ENCODE measurements at regions not wholly inside any gene's neighbourhood (a gene's known extent, or its start where the extent isn't known, plus 50 kb on each side); places are given as distances from the start of the nearest gene placed in this dataset.

DNA sequence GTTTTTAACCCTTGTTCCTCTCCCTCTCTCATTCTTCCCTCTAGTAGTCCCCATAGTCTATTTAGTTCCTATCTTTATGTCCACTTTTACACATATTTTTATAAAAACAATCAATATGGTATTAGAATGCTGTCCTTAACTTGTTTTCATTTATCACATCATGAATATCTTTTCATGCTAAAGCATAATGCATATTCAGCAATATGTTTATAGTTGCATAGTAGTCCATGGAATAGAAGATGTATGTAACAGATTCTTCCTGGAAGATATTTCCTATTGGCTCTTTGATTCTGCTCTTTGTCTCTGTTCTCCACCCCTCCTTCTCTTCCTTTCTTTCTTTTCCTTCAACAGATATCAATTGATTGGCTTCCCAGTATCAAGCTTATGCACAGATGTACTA, 1047.1 kb upstream of the TENM4 start:
- DNase-seq (ENCODE audit: low read depth) = no peak
- TF ChIP-seq, protein P1, sequence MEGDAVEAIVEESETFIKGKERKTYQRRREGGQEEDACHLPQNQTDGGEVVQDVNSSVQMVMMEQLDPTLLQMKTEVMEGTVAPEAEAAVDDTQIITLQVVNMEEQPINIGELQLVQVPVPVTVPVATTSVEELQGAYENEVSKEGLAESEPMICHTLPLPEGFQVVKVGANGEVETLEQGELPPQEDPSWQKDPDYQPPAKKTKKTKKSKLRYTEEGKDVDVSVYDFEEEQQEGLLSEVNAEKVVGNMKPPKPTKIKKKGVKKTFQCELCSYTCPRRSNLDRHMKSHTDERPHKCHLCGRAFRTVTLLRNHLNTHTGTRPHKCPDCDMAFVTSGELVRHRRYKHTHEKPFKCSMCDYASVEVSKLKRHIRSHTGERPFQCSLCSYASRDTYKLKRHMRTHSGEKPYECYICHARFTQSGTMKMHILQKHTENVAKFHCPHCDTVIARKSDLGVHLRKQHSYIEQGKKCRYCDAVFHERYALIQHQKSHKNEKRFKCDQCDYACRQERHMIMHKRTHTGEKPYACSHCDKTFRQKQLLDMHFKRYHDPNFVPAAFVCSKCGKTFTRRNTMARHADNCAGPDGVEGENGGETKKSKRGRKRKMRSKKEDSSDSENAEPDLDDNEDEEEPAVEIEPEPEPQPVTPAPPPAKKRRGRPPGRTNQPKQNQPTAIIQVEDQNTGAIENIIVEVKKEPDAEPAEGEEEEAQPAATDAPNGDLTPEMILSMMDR (IDR thresholded peaks at IDR 0.05; ENCODE audit: insufficient read depth, low read length, poor library complexity, severe bottlenecking) = no peak
- H3K36me3 ChIP-seq (ENCODE audit: control insufficient read depth, insufficient read depth, low read length) = no peaks in the 10 kb centered on the region
- no peaks in the 10 kb centered on the region for H3K27me3 ChIP-seq (ENCODE audit: control insufficient read depth, insufficient read depth, low read length)
- no peak overlapping the region for H3K4me3 ChIP-seq (ENCODE audit: low read depth, low read length)

DNA sequence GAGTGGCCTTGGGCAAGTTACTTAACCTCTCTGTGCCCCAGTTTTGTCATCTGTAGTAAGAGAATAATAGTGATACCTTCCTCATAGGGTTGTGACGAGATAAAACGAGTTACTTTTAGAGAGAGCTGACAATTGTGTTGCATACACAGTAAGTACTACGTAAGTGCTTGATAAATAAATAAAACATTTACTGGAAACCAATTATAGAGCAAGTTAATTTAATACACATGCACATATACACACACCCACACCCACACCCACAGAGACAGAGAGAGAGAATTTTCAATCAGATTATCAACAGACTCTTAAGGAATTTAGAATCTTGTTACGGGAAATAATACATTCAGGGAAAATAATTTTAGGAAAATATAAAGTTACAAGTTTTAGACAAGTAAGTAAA, 1045.8 kb upstream of the TENM4 start:
- no peaks in the 10 kb centered on the region for H3K36me3 ChIP-seq (ENCODE audit: control insufficient read depth, insufficient read depth, low read length)
- H3K4me3 ChIP-seq (ENCODE audit: low read depth, low read length) = no peak overlapping the region
- no peak for DNase-seq (ENCODE audit: low read depth)
- H3K27me3 ChIP-seq (ENCODE audit: control insufficient read depth, insufficient read depth, low read length) = no peaks in the 10 kb centered on the region
- TF ChIP-seq, protein P1 (IDR thresholded peaks at IDR 0.05; ENCODE audit: insufficient read depth, low read length, poor library complexity, severe bottlenecking) = no peak

DNA sequence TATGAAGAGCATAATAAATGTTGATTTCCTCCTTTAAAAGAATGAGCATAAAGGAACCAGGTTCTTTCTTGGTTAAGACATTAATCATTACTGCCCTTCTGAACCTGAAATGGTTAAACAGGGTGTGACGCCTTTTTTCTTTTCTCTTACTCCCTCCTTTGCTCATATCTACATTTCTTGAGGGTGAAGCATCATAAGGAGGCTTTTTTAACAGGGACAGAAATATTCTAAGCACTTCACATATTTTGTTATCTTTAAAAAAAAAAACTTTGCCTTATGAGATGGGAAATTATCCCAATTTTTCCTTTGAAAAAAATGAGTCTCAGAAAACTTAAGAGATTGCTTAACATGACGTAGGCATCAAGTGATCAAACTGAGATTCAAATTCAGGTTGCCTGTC, 1036.3 kb upstream of the TENM4 start:
- no peaks in the 10 kb centered on the region for H3K36me3 ChIP-seq (ENCODE audit: control insufficient read depth, insufficient read depth, low read length)
- DNase-seq (ENCODE audit: low read depth) = no peak
- no peaks in the 10 kb centered on the region for H3K27me3 ChIP-seq (ENCODE audit: control insufficient read depth, insufficient read depth, low read length)
- H3K4me3 ChIP-seq (ENCODE audit: low read depth, low read length) = no peak overlapping the region
- TF ChIP-seq, protein P1 (IDR thresholded peaks at IDR 0.05; ENCODE audit: insufficient read depth, low read length, poor library complexity, severe bottlenecking) = no peak

DNA sequence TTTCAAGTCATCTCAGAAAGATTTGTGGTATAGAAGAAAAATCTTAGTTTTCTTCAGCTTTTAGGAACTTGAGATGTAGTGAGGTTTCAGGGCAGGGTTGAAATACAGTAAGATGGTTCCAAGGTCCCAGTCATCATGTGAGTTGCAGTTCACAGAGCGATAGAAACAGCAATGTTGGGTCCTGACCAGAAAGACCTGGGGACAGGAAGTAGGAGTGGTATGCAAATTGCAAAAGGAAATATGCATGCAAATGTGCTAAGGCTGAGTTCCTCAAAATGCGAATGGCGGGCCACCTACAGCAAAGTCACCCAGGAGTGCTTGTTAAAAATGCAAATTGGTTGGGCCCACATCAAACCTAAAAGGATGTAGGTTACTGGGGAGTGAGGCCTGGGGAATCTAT, 1032.7 kb upstream of the TENM4 start:
- TF ChIP-seq, protein P1 (IDR thresholded peaks at IDR 0.05; ENCODE audit: insufficient read depth, low read length, poor library complexity, severe bottlenecking) = no peak
- no peak overlapping the region for H3K4me3 ChIP-seq (ENCODE audit: low read depth, low read length)
- DNase-seq (ENCODE audit: low read depth) = no peak

DNA sequence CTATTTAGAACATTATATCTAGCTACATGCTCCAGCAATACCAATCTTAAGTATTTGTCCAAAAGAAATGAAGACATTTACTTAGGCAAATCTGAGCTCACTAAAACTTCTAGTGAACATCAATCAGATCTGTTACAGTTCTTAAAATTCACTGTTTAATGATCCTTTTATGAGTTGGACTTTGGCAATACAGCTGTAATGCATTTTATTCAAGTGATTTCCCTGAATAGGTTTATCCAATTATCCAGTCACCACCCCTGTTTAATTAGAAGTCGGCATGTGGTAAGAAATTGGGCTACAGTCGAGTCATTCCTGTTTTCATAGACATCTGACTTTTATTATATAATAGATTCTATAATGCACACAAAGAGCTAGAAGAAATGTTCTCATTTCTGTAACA, 1029.0 kb upstream of the TENM4 start:
- Histone ChIP-seq H3K4me3 (ENCODE audit: low read depth, low read length) (no peak overlapping the region), H3K27me3 (ENCODE audit: control insufficient read depth, insufficient read depth, low read length) (no peaks in the 10 kb centered on the region), H3K36me3 (ENCODE audit: control insufficient read depth, insufficient read depth, low read length) (no peaks in the 10 kb centered on the region)
- TF ChIP-seq, protein P1 (IDR thresholded peaks at IDR 0.05; ENCODE audit: insufficient read depth, low read length, poor library complexity, severe bottlenecking) = no peak
- DNase-seq (ENCODE audit: low read depth) = no peak

More for the DNA sequence above, 1032.7 kb upstream of the TENM4 start:
- no peaks in the 10 kb centered on the region for H3K36me3 ChIP-seq (ENCODE audit: control insufficient read depth, insufficient read depth, low read length)
- no peaks in the 10 kb centered on the region for H3K27me3 ChIP-seq (ENCODE audit: control insufficient read depth, insufficient read depth, low read length)

DNA sequence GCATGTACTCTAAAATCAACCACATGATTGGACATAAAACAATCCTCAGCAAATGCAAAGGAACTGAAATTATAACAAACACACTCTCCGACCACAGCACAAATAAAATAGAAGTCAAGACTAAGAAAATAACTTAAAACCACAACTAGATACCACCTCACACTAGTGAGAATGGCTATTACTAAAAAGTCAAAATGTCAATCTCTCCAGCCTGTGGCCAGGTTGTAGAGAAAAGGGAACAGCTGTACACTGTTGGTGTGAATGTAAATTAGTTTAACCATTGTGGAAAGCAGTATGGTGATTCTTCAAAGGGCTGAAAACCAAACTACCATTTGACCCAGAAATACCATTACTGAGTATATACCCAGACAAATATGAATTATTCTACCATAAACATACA, 1025.7 kb upstream of the TENM4 start:
- Histone ChIP-seq H3K4me3 (ENCODE audit: low read depth, low read length) (no peak overlapping the region), H3K27me3 (ENCODE audit: control insufficient read depth, insufficient read depth, low read length) (no peaks in the 10 kb centered on the region), H3K36me3 (ENCODE audit: control insufficient read depth, insufficient read depth, low read length) (no peaks in the 10 kb centered on the region)
- no peak for DNase-seq (ENCODE audit: low read depth)
- TF ChIP-seq, protein P1 (IDR thresholded peaks at IDR 0.05; ENCODE audit: insufficient read depth, low read length, poor library complexity, severe bottlenecking) = no peak
